NT2/D1 (cell line): ENCODE measurements at regions not wholly inside any gene's neighbourhood (a gene's known extent, or its start where the extent isn't known, plus 50 kb on each side); places are given as distances from the start of the nearest gene placed in this dataset.

Source experiments
- DNase-seq: peaks from one replicate; pipeline ENCODE4 v3.0.0-alpha.2; 2011; ENCODE audit warnings: low read depth, low spot score
- H3K27me3 ChIP-seq: 2 replicates; pipeline ENCODE4 v1.6.0; 2011; ENCODE audit warnings: mild to moderate bottlenecking; ENCODE audit not compliant: insufficient read length, insufficient read depth
- H3K36me3 ChIP-seq: 2 replicates; pipeline ENCODE4 v1.6.1; 2011; ENCODE audit warnings: mild to moderate bottlenecking, low read length, mixed read lengths; ENCODE audit not compliant: insufficient read depth, insufficient read length
- H3K4me1 ChIP-seq: 2 replicates; pipeline ENCODE4 v1.5.1; 2011; ENCODE audit not compliant: insufficient read depth, insufficient read length
- H3K4me3 ChIP-seq: 2 replicates; pipeline ENCODE4 v1.5.1; 2011; ENCODE audit warnings: low read depth; ENCODE audit not compliant: insufficient read length
- H3K9ac ChIP-seq: 2 replicates; pipeline ENCODE4 v1.6.0; 2011; ENCODE audit warnings: low read depth; ENCODE audit not compliant: insufficient read length
- H3K9me3 ChIP-seq: 2 replicates; pipeline ENCODE4 v1.5.1; 2011; ENCODE audit warnings: mild to moderate bottlenecking, low read length; ENCODE audit not compliant: insufficient read depth
- SUZ12 ChIP-seq: IDR thresholded peaks from 2 replicates; pipeline ENCODE4 v1.6.1; 2011; ENCODE audit not compliant: insufficient read length, insufficient read depth; ENCODE audit errors: extremely low read depth
- YY1 ChIP-seq: IDR thresholded peaks from 2 replicates; pipeline ENCODE4 v1.6.1; 2011; ENCODE audit not compliant: insufficient read length, insufficient read depth
- ZNF274 ChIP-seq: IDR thresholded peaks from 2 replicates; pipeline ENCODE4 v1.6.1; 2011; ENCODE audit warnings: mild to moderate bottlenecking, low read depth, low read length

GRCh38 chr1:177817937-177818875 is 151.7 kb downstream of the SEC16B start:
- no peak for TF ChIP-seq ZNF274
- no peak for TF ChIP-seq YY1
- no peak for TF ChIP-seq SUZ12
- H3K36me3 ChIP-seq = no peaks in the 10 kb centered on the region
- DNase-seq = no peak
- no peaks in the 10 kb centered on the region for H3K4me1 ChIP-seq
- H3K9ac ChIP-seq = no peak overlapping the region
- no peak overlapping the region for H3K4me3 ChIP-seq
- no peaks in the 10 kb centered on the region for H3K27me3 ChIP-seq
- H3K9me3 ChIP-seq = 0 out of 2 replicates have a peak, but pooled peaks cover 6% of the 10 kb centered on the region

- DNase-seq = no peak
- no peaks in the 10 kb centered on the region for H3K36me3 ChIP-seq
- TF ChIP-seq YY1 (no peak), ZNF274 (no peak), SUZ12 (no peak)
- no peak overlapping the region for H3K4me3 ChIP-seq
- no peaks in the 10 kb centered on the region for H3K27me3 ChIP-seq
- 0 out of 2 replicates have a peak, but pooled peaks cover 6% of the 10 kb centered on the region for H3K9me3 ChIP-seq
- no peaks in the 10 kb centered on the region for H3K4me1 ChIP-seq
- H3K9ac ChIP-seq = no peak overlapping the region
Measured at GRCh38 chr1:177812650-177813049, 157.2 kb downstream of the SEC16B start.

- no peaks in the 10 kb centered on the region for H3K27me3 ChIP-seq
- 0 out of 2 replicates have a peak, but pooled peaks cover 6% of the 10 kb centered on the region for H3K9me3 ChIP-seq
- H3K4me3 ChIP-seq = no peak overlapping the region
- H3K9ac ChIP-seq = no peak overlapping the region
- TF ChIP-seq ZNF274 (no peak), SUZ12 (no peak), YY1 (no peak)
- no peak for DNase-seq
- H3K36me3 ChIP-seq = no peaks in the 10 kb centered on the region
- no peaks in the 10 kb centered on the region for H3K4me1 ChIP-seq
Measured at GRCh38 chr1:177812144-177812543, 157.7 kb downstream of the SEC16B start.

GRCh38 chr1:177811429-177811828 is 158.4 kb downstream of the SEC16B start:
- 0 out of 2 replicates have a peak, but pooled peaks cover 4% of the 10 kb centered on the region for H3K9me3 ChIP-seq
- no peak overlapping the region for H3K4me3 ChIP-seq
- H3K27me3 ChIP-seq = no peaks in the 10 kb centered on the region
- no peak for DNase-seq
- TF ChIP-seq SUZ12 (no peak), YY1 (no peak), ZNF274 (no peak)
- no peaks in the 10 kb centered on the region for H3K36me3 ChIP-seq
- H3K4me1 ChIP-seq = no peaks in the 10 kb centered on the region
- no peak overlapping the region for H3K9ac ChIP-seq

GRCh38 chr1:177809819-177810218 is 160.0 kb downstream of the SEC16B start:
- no peak overlapping the region for H3K4me3 ChIP-seq
- H3K9ac ChIP-seq = no peak overlapping the region
- TF ChIP-seq ZNF274 = no peak
- no peak for TF ChIP-seq YY1
- no peak for TF ChIP-seq SUZ12
- H3K4me1 ChIP-seq = no peaks in the 10 kb centered on the region
- no peak for DNase-seq
- H3K27me3 ChIP-seq = no peaks in the 10 kb centered on the region
- H3K9me3 ChIP-seq = no peaks in the 10 kb centered on the region
- no peaks in the 10 kb centered on the region for H3K36me3 ChIP-seq

- TF ChIP-seq ZNF274 (no peak), SUZ12 (no peak), YY1 (no peak)
- Histone ChIP-seq H3K9me3 (peaks cover 6% of the 10 kb centered on the region; the same call in 1 of the 2 replicates), H3K27me3 (no peaks in the 10 kb centered on the region), H3K9ac (no peak overlapping the region), H3K36me3 (no peaks in the 10 kb centered on the region), H3K4me3 (no peak overlapping the region), H3K4me1 (no peaks in the 10 kb centered on the region)
- no peak for DNase-seq
Measured at GRCh38 chr1:177802304-177802703, 167.6 kb downstream of the SEC16B start.

- Histone ChIP-seq H3K27me3 (no peaks in the 10 kb centered on the region), H3K9me3 (peaks cover 6% of the 10 kb centered on the region; the same call in 1 of the 2 replicates), H3K36me3 (no peaks in the 10 kb centered on the region), H3K4me3 (no peak overlapping the region), H3K9ac (no peak overlapping the region), H3K4me1 (no peaks in the 10 kb centered on the region)
- DNase-seq = no peak
- TF ChIP-seq SUZ12 (no peak), ZNF274 (no peak), YY1 (no peak)
Measured at GRCh38 chr1:177801790-177802189, 168.1 kb downstream of the SEC16B start.
